ENCODE measurements at regions not wholly inside any gene's neighbourhood (a gene's known extent, or its start where the extent isn't known, plus 50 kb on each side); places are given as distances from the start of the nearest gene placed in this dataset.

- no peak for DNase-seq (ENCODE audit: low spot score)
Observed at GRCh38 chr12:91922674-91923073, 223.0 kb downstream of the BTG1 start.

- no peak for DNase-seq (ENCODE audit: low spot score)
Observed at GRCh38 chr12:91922139-91922538, 223.5 kb downstream of the BTG1 start.

- no peak for DNase-seq (ENCODE audit: low spot score)
Observed at GRCh38 chr12:91921555-91921954, 224.1 kb downstream of the BTG1 start.

GRCh38 chr12:91920741-91921140, 224.9 kb downstream of the BTG1 start:
- no peak for DNase-seq (ENCODE audit: low spot score)

- DNase-seq (ENCODE audit: low spot score) = no peak
Observed at GRCh38 chr12:91920276-91920675, 225.4 kb downstream of the BTG1 start.

- DNase-seq (ENCODE audit: low spot score) = no peak
Observed at GRCh38 chr12:91918431-91918830, 227.2 kb downstream of the BTG1 start.

- DNase-seq (ENCODE audit: low spot score) = no peak
Observed at GRCh38 chr12:91914701-91915100, 230.9 kb downstream of the BTG1 start.

- no peak for DNase-seq (ENCODE audit: low spot score)
Observed at GRCh38 chr12:91913651-91914050, 232.0 kb downstream of the BTG1 start.

GRCh38 chr12:91913124-91913523, 232.5 kb downstream of the BTG1 start:
- DNase-seq (ENCODE audit: low spot score) = no peak

- no peak for DNase-seq (ENCODE audit: low spot score)
Observed at GRCh38 chr12:91912178-91912577, 233.5 kb downstream of the BTG1 start.

- DNase-seq (ENCODE audit: low spot score) = no peak
Observed at GRCh38 chr12:91910871-91911388, 234.7 kb downstream of the BTG1 start.

GRCh38 chr12:91902860-91903683, 242.6 kb downstream of the BTG1 start:
- no peak for DNase-seq (ENCODE audit: low spot score)

GRCh38 chr12:91901381-91902074, 244.1 kb downstream of the BTG1 start:
- DNase-seq (ENCODE audit: low spot score) = no peak

- no peak for DNase-seq (ENCODE audit: low spot score)
Observed at GRCh38 chr12:91900971-91901370, 244.7 kb downstream of the BTG1 start.

- no peak for DNase-seq (ENCODE audit: low spot score)
Observed at GRCh38 chr12:91899056-91899455, 246.6 kb downstream of the BTG1 start.

GRCh38 chr12:91897025-91897515, 248.6 kb downstream of the BTG1 start:
- no peak for DNase-seq (ENCODE audit: low spot score)

- DNase-seq (ENCODE audit: low spot score) = no peak
Observed at GRCh38 chr12:91896286-91897024, 249.2 kb downstream of the BTG1 start.

GRCh38 chr12:91894911-91895310, 250.7 kb downstream of the BTG1 start:
- no peak for DNase-seq (ENCODE audit: low spot score)

- no peak for DNase-seq (ENCODE audit: low spot score)
Observed at GRCh38 chr12:91893476-91893875, 252.2 kb downstream of the BTG1 start.

- DNase-seq (ENCODE audit: low spot score) = no peak
Observed at GRCh38 chr12:91892081-91892855, 253.4 kb downstream of the BTG1 start.

- no peak for DNase-seq (ENCODE audit: low spot score)
Observed at GRCh38 chr12:91890742-91891141, 254.9 kb downstream of the BTG1 start.
